ENCODE measurements at regions not wholly inside any gene's neighbourhood (a gene's known extent, or its start where the extent isn't known, plus 50 kb on each side); places are given as distances from the start of the nearest gene placed in this dataset.

GRCh38 chr7:156162451-156162850 is 350.2 kb upstream of the SHH start:
- TF ChIP-seq HDAC6 (IDR thresholded peaks at IDR 0.05; ENCODE audit: low read depth, low read length) (no peak), ZNF792 (CRISPR knock-in tag; IDR thresholded peaks at IDR 0.05) (no peak), JUND (CRISPR knock-in tag; IDR thresholded peaks at IDR 0.05) (no peak), SMARCE1 (IDR thresholded peaks at IDR 0.05; ENCODE audit: borderline replicate concordance) (no peak)
- CTCF ChIA-PET (ENCODE audit: low intra/inter-chr PET ratio, low total read pairs) = no interaction called here
- FAIRE-seq (no peak), DNase-seq (ENCODE audit: low spot score) (no peak), ATAC-seq (no peak)
- Histone ChIP-seq H2AFZ (ENCODE audit: low read length) (no peak overlapping the region), H3K27ac (ENCODE audit: extremely low read length, insufficient read depth, low read length) (no peak overlapping the region), H3K79me2 (ENCODE audit: insufficient read depth, low read length) (no peaks in the 10 kb centered on the region), H3K4me1 (ENCODE audit: insufficient read depth, low read length) (no peaks in the 10 kb centered on the region), H3K36me3 (replicated peaks in 1 of 2; ENCODE audit: control insufficient read depth in 1 of 2, insufficient read depth in 2 of 2, low read length in 2 of 2) (no peaks in the 10 kb centered on the region), H3K9ac (ENCODE audit: insufficient read depth, low read depth, low read length) (no peak overlapping the region), H3K27me3 (ENCODE audit: control insufficient read depth in 1 of 2, insufficient read depth in 2 of 2, low read length in 2 of 2) (peaks cover 3 to 33% of the 10 kb centered on the region in 2 experiments; a peak in 3 of 5 replicates), H4K20me1 (ENCODE audit: insufficient read depth, low read length) (no peaks in the 10 kb centered on the region), H3K9me3 (ENCODE audit: low read length) (no peaks in the 10 kb centered on the region), H3K4me3 (replicated peaks in 1 of 3; ENCODE audit: insufficient read depth in 1 of 3, low read depth in 2 of 3, low read length in 3 of 3) (no peak overlapping the region), H3K4me2 (ENCODE audit: low read depth, low read length) (no peak overlapping the region)
- BruUV-seq (replicated peaks) = no TSS peak
- POLR2A ChIA-PET = no interaction called here
- intact Hi-C loops (cut with micrococcal nuclease; ENCODE audit: unreplicated experiment) (no loop called here), in situ Hi-C loops (cut with HindIII; ENCODE audit: extremely low pct_ligation_motif_present, low pct_unique_long_range_greater_than_20kb) (no loop called here)
- WGBS (ENCODE audit: low lambda C conversion rate) = 6% methylated on average over 9 of the region's 9 CpGs

GRCh38 chr7:156160811-156161210 is 348.5 kb upstream of the SHH start:
- Histone ChIP-seq H3K79me2 (ENCODE audit: insufficient read depth, low read length) (no peaks in the 10 kb centered on the region), H2AFZ (ENCODE audit: low read length) (no peak overlapping the region), H3K27ac (ENCODE audit: extremely low read length, insufficient read depth, low read length) (no peak overlapping the region), H3K9ac (ENCODE audit: insufficient read depth, low read depth, low read length) (no peak overlapping the region), H3K4me1 (ENCODE audit: insufficient read depth, low read length) (no peaks in the 10 kb centered on the region), H4K20me1 (ENCODE audit: insufficient read depth, low read length) (no peaks in the 10 kb centered on the region), H3K4me3 (replicated peaks in 1 of 3; ENCODE audit: insufficient read depth in 1 of 3, low read depth in 2 of 3, low read length in 3 of 3) (no peak overlapping the region), H3K27me3 (ENCODE audit: control insufficient read depth in 1 of 2, insufficient read depth in 2 of 2, low read length in 2 of 2) (peaks cover 2 to 37% of the 10 kb centered on the region in 2 experiments; a peak in 3 of 5 replicates), H3K9me3 (ENCODE audit: low read length) (no peaks in the 10 kb centered on the region), H3K4me2 (ENCODE audit: low read depth, low read length) (no peak overlapping the region), H3K36me3 (replicated peaks in 1 of 2; ENCODE audit: control insufficient read depth in 1 of 2, insufficient read depth in 2 of 2, low read length in 2 of 2) (no peaks in the 10 kb centered on the region)
- intact Hi-C loops (cut with micrococcal nuclease; ENCODE audit: unreplicated experiment) = no loop called here
- no TSS peak for BruUV-seq (replicated peaks)
- ChIA-PET CTCF (ENCODE audit: low intra/inter-chr PET ratio, low total read pairs) (no interaction called here), POLR2A (no interaction called here)
- no peak for FAIRE-seq
- no peak for ATAC-seq
- in situ Hi-C loops (cut with HindIII; ENCODE audit: extremely low pct_ligation_motif_present, low pct_unique_long_range_greater_than_20kb) = no loop called here
- no peak for DNase-seq (ENCODE audit: low spot score)
- 38% methylated on average over 15 of the region's 15 CpGs for WGBS (ENCODE audit: low lambda C conversion rate)
- TF ChIP-seq ZNF18 (CRISPR knock-in tag; IDR thresholded peaks at IDR 0.05; ENCODE audit: insufficient replicate concordance) (no peak), ZUFSP (CRISPR knock-in tag; IDR thresholded peaks at IDR 0.05; ENCODE audit: borderline replicate concordance) (no peak), ZNF660 (CRISPR knock-in tag; IDR thresholded peaks at IDR 0.05; ENCODE audit: borderline replicate concordance, low read depth) (no peak), ZSCAN25 (CRISPR knock-in tag; IDR thresholded peaks at IDR 0.05) (no peak), ZNF607 (CRISPR knock-in tag; IDR thresholded peaks at IDR 0.05; ENCODE audit: borderline replicate concordance) (no peak), ZNF331 (CRISPR knock-in tag; IDR thresholded peaks at IDR 0.05) (no peak), ZFP82 (CRISPR knock-in tag; IDR thresholded peaks at IDR 0.05; ENCODE audit: borderline replicate concordance) (no peak), EEA1 (CRISPR knock-in tag; IDR thresholded peaks at IDR 0.05; ENCODE audit: borderline replicate concordance) (no peak)

Data from HepG2 (cell line).